GM12872 (cell line): ENCODE measurements at regions not wholly inside any gene's neighbourhood (a gene's known extent, or its start where the extent isn't known, plus 50 kb on each side); places are given as distances from the start of the nearest gene placed in this dataset.

Experiments
- CTCF ChIP-seq: IDR thresholded peaks from 3 replicates; pipeline ENCODE4 v1.5.1; 2011; ENCODE audit warnings: low read depth, mild to moderate bottlenecking, low read length, moderate library complexity; ENCODE audit not compliant: insufficient read depth

- no peak for TF ChIP-seq CTCF
Observed at GRCh38 chr7:84484502-84485079, 290.0 kb upstream of the SEMA3A start.

GRCh38 chr7:84482476-84482875 lies 287.9 kb upstream of the SEMA3A start:
- no peak for TF ChIP-seq CTCF

GRCh38 chr7:84479059-84479458 lies 284.5 kb upstream of the SEMA3A start:
- TF ChIP-seq CTCF = no peak

- TF ChIP-seq CTCF = no peak
Observed at GRCh38 chr7:84477786-84478478, 283.3 kb upstream of the SEMA3A start.

- TF ChIP-seq CTCF = no peak
Observed at GRCh38 chr7:84474436-84474835, 279.8 kb upstream of the SEMA3A start.

GRCh38 chr7:84471576-84471975 lies 277.0 kb upstream of the SEMA3A start:
- no peak for TF ChIP-seq CTCF

- TF ChIP-seq CTCF = no peak
Observed at GRCh38 chr7:84469034-84469433, 274.4 kb upstream of the SEMA3A start.
